Gastroesophageal sphincter (tissue), 3 donors: ENCODE measurements at regions not wholly inside any gene's neighbourhood (a gene's known extent, or its start where the extent isn't known, plus 50 kb on each side); places are given as distances from the start of the nearest gene placed in this dataset.

Source experiments
- CTCF ChIP-seq, 4 experiments: fragments of 200-600 bp in 2 of 4; fragments of 450-650 bp in 2 of 4; sonication (generic) in 1 of 4; IDR thresholded peaks; one replicate each; pipeline ENCODE4 v1.5.1; 2017 to 2019; ENCODE audit warnings: antibody characterized with exemption in 4 of 4, mild to moderate bottlenecking in 2 of 4, moderate library complexity in 2 of 4
- EP300 ChIP-seq: sonication (generic); formaldehyde crosslinking; IDR thresholded peaks from one replicate; pipeline ENCODE4 v1.6.1; 2017; ENCODE audit warnings: antibody characterized with exemption, mild to moderate bottlenecking
- POLR2A ChIP-seq, 2 donors: fragments of 450-650 bp; IDR thresholded peaks; one replicate each; pipeline ENCODE4 v1.6.1; 2017; ENCODE audit warnings: antibody characterized with exemption in 2 of 2, mild to moderate bottlenecking in 2 of 2, moderate library complexity in 1 of 2
- POLR2AphosphoS5 ChIP-seq: sonication (generic); formaldehyde crosslinking; IDR thresholded peaks from one replicate; pipeline ENCODE4 v1.6.1; 2017; ENCODE audit warnings: antibody characterized with exemption

- TF ChIP-seq CTCF (IDR thresholded peaks at IDR 0.05) (no peak), POLR2A (IDR thresholded peaks at IDR 0.05) (no peak), POLR2AphosphoS5 (no peak), EP300 (no peak)
These were observed 336.4 kb upstream of the AGA start for GRCh38 chr4:177778623-177779022.
